ENCODE measurements at regions not wholly inside any gene's neighbourhood (a gene's known extent, or its start where the extent isn't known, plus 50 kb on each side); places are given as distances from the start of the nearest gene placed in this dataset.
A peak's percentile ranks its signal among the peaks of the same experiment; 100 is the strongest.

DNA sequence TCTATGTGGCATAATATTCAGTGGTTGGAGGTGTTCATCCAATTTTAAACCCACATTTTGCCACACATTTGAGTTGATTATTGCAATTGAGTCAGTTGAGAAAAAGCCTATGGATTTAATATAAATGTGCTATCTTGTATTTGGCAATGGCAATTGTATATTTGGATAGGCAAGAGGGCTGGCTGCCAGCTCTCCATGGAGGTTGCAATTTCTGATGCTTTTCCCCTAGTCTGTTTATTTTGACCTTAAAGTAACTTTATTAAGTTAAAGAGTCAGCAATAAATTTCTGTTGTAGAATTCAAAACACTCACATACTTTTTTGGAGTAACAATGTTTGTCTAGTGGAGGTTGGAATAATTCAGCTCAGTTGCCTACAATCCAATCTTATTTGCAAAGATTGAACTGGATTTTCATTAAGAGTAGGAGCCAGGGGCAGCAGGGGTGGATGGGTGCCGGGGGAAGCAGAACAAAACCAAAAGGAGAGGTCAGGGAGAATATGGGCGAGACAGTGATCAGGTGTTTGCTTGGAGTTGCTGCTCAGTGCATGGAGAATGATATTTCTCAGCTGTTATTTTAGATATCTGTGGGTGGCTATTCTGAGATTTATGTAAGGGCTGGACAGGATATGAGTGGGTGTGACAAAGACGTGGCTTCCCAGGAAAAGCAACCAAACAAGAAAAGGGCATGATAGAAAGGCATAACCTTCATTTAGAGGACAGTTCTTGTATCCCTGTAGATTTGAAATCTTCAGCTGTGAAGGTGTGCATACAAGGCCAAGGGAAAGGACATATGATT lies 163.0 kb downstream of the HDGFL1 start:
- H3K4me3 ChIP-seq (ENCODE audit: low read depth, low read length): no peak overlapping the region
- peak; percentile 44 for DNase-seq (ENCODE audit: low read depth)
- TF ChIP-seq, protein P1, sequence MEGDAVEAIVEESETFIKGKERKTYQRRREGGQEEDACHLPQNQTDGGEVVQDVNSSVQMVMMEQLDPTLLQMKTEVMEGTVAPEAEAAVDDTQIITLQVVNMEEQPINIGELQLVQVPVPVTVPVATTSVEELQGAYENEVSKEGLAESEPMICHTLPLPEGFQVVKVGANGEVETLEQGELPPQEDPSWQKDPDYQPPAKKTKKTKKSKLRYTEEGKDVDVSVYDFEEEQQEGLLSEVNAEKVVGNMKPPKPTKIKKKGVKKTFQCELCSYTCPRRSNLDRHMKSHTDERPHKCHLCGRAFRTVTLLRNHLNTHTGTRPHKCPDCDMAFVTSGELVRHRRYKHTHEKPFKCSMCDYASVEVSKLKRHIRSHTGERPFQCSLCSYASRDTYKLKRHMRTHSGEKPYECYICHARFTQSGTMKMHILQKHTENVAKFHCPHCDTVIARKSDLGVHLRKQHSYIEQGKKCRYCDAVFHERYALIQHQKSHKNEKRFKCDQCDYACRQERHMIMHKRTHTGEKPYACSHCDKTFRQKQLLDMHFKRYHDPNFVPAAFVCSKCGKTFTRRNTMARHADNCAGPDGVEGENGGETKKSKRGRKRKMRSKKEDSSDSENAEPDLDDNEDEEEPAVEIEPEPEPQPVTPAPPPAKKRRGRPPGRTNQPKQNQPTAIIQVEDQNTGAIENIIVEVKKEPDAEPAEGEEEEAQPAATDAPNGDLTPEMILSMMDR (conservative IDR thresholded peaks at IDR 0.05; ENCODE audit: low read depth, low read length): no peak

DNA sequence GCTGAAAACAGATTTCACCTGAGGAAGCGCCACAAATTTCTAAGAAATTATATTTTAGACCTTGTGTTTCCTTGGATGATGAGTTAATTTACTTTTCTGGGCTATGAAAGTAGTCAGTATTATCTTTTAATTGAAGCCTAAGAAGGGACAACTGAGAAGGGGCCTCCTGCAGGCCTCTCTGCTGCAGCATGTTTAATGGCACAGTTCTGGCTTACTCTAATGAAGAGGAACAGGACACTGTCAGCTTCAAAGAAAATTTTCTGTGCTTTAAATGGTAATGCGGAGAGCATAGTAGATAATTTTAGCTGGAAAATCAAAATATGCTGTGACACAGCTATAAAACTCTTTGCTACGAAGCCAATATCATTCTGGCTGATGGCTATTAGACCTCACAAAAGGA lies 167.4 kb downstream of the HDGFL1 start:
- H3K4me3 ChIP-seq (ENCODE audit: low read depth, low read length): no peak overlapping the region
- no peak for DNase-seq (ENCODE audit: low read depth)
- TF ChIP-seq, protein P1 (conservative IDR thresholded peaks at IDR 0.05; ENCODE audit: low read depth, low read length): no peak

DNA sequence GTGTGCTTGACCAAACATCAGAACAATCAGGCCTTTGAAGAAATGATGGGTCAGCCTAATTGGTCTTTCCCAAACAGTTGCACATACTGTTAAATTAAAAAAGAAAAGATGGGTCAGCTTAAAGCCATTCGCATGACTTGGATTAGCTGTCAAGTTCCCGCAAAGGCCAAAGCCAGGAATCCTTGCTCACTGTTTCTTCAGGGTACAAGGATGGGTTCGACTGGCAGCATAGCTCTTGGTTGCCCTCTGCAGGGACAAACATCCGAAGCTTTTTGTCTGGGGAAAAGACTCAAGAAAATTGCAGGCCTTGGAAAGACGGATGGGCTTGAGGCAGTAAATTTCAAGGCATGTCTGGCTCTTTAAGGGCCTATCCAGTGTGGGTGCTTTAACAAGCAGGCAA lies 168.0 kb downstream of the HDGFL1 start:
- TF ChIP-seq, protein P1 (conservative IDR thresholded peaks at IDR 0.05; ENCODE audit: low read depth, low read length): peak; percentile 90
- peak; percentile 83 for DNase-seq (ENCODE audit: low read depth)
- no peak overlapping the region for H3K4me3 ChIP-seq (ENCODE audit: low read depth, low read length)

DNA sequence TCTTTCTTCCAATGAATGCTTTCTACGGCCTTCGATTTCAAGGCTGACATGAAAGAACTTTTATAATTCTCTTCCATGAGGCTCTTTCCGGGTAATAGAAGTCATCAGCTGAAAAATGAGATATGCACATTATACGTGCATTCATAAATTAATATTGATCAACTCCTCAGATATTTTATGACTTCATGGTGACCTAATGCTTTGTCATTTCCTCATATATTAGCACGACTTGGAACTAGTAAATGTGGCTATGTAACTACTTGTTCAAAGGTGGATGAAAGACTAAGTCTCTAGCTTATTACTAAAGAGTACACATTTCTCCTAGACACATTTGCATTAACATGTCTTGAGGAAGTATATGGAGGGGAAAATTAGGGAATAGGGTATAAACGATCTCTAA lies 168.8 kb downstream of the HDGFL1 start:
- TF ChIP-seq, protein P1 (conservative IDR thresholded peaks at IDR 0.05; ENCODE audit: low read depth, low read length): no peak
- H3K4me3 ChIP-seq (ENCODE audit: low read depth, low read length): no peak overlapping the region
- no peak for DNase-seq (ENCODE audit: low read depth)

DNA sequence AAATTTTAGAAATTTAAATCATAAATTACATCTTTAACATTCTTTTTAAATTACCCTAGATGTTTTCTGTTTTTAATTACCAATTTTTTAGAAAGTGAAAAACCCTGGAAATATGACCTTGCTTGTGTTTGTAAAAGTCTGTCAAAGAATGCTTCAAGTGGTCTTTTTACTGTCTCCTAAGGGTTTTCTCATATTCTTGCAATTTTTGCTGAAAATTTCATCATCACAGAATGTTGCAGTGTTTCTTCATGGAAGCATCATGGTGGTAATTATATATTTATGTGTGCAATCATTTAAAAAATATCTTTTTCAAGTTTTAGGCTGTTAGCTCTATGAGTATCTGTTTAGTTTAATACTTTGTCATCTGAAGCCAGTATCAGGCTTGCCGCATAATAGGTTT lies 178.2 kb downstream of the HDGFL1 start:
- TF ChIP-seq, protein P1 (conservative IDR thresholded peaks at IDR 0.05; ENCODE audit: low read depth, low read length): no peak
- no peak for DNase-seq (ENCODE audit: low read depth)
- no peak overlapping the region for H3K4me3 ChIP-seq (ENCODE audit: low read depth, low read length)

DNA sequence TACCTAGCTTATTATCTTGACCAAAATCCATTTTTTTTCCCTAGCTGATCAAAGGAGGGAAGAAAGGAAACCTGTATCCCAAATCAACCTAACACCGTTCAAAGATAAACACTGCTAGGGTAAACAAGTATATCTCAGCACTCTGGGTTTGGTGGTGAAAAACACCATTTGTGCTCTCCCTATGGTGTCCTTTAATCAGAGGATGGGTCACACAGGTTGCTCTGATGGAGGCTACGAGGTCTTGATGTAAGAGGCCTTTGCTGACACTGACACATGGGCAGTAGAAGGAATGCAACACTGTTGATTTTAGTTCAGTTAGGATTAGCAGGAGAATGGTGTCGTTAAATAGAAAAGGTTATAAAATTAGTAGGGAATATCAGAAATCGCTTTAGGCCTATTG lies 179.3 kb downstream of the HDGFL1 start:
- DNase-seq (ENCODE audit: low read depth): no peak
- H3K4me3 ChIP-seq (ENCODE audit: low read depth, low read length): no peak overlapping the region
- TF ChIP-seq, protein P1 (conservative IDR thresholded peaks at IDR 0.05; ENCODE audit: low read depth, low read length): no peak

DNA sequence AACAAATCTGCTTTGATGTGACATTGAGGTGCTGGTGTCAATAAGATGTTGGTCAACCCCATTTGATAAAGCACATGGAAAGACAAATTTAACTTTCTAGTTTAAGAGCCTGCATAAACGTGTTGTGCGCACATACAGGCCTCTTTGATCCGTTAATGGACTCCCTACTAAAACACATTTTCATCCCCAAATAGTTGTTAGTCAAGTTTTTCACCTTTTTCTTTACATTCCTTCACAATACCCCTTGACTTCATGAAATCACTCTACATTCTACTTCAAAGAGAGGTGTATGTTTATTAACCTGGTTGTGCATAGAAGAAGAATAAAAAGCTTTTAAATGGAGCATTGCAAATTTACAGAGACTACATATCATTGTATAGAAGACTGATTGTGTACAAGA lies 180.3 kb downstream of the HDGFL1 start:
- DNase-seq (ENCODE audit: low read depth): no peak
- TF ChIP-seq, protein P1 (conservative IDR thresholded peaks at IDR 0.05; ENCODE audit: low read depth, low read length): no peak
- H3K4me3 ChIP-seq (ENCODE audit: low read depth, low read length): no peak overlapping the region
